H1 (cell line): ENCODE measurements at regions not wholly inside any gene's neighbourhood (a gene's known extent, or its start where the extent isn't known, plus 50 kb on each side); places are given as distances from the start of the nearest gene placed in this dataset.

Experiments used
- CTCF ChIA-PET: fragments of 300-600 bp; sonication (Branson Sonifier 250); formaldehyde crosslinking; loops from one replicate; lab custom pipeline; 2021; ENCODE audit not compliant: partially characterized antibody; lab: Charles Lee
- POLR2A ChIA-PET: fragments of 300-600 bp; sonication (Branson Sonifier 250); formaldehyde crosslinking; loops from one replicate; lab custom pipeline; 2021; ENCODE audit warnings: inconsistent platforms; ENCODE audit not compliant: partially characterized antibody; lab: Charles Lee
- DNase-seq, 2 experiments: peaks; one replicate each; pipeline versions ENCODE4 v3.0.0 to v3.0.0-alpha.2; 2010 to 2022; ENCODE audit warnings: low spot score in 2 of 2, low read depth in 1 of 2, mixed read lengths in 1 of 2
- FAIRE-seq: peaks from 2 replicates; lab custom pipeline; 2011; peaks lifted over from hg19 to GRCh38; lab: Jason Lieb, UNC
- H2AFZ ChIP-seq: 2 replicates; pipeline ENCODE4 v1.8.1; 2012; ENCODE audit warnings: low read length, inconsistent platforms
- H2AK5ac ChIP-seq: 2 replicates; pipeline ENCODE4 v1.6.1; 2013; ENCODE audit warnings: low read depth, low read length
- H2BK120ac ChIP-seq: replicated peaks from 2 replicates; pipeline ENCODE3; 2013; ENCODE audit warnings: low read depth, low read length, inconsistent platforms
- H2BK12ac ChIP-seq: 2 replicates; pipeline ENCODE4 v1.6.1; 2013; ENCODE audit warnings: low read depth, low read length
- H2BK15ac ChIP-seq: 2 replicates; pipeline ENCODE4 v1.6.1; 2013; ENCODE audit warnings: low read length
- H2BK20ac ChIP-seq: 2 replicates; pipeline ENCODE4 v1.6.1; 2013; ENCODE audit warnings: low read length
- H2BK5ac ChIP-seq: 2 replicates; pipeline ENCODE4 v1.6.1; 2013; ENCODE audit warnings: low read depth, low read length
- H3K14ac ChIP-seq: 2 replicates; pipeline ENCODE4 v1.6.1; 2013; ENCODE audit warnings: inconsistent platforms; ENCODE audit not compliant: insufficient read length
- H3K18ac ChIP-seq: 2 replicates; pipeline ENCODE4 v1.6.1; 2013; ENCODE audit warnings: low read length; ENCODE audit errors: extremely low read depth
- H3K23ac ChIP-seq: 2 replicates; pipeline ENCODE4 v1.6.1; 2013; ENCODE audit warnings: inconsistent platforms; ENCODE audit not compliant: insufficient read length
- H3K23me2 ChIP-seq: 2 replicates; pipeline ENCODE4 v1.6.1; 2013; ENCODE audit warnings: low read depth, low read length
- H3K27ac ChIP-seq: 2 replicates; pipeline ENCODE4 v1.6.1; 2011; ENCODE audit warnings: low read depth, low read length, inconsistent platforms
- H3K27me3 ChIP-seq, 4 experiments: replicated peaks in 1 of 4; 1 replicate in 1 of 4; 2 replicates in 3 of 4; pipeline versions ENCODE4 v1.6.1 to v1.8.1; 2011 to 2013; ENCODE audit warnings: low read length in 3 of 4, mild to moderate bottlenecking in 3 of 4, inconsistent platforms in 2 of 4, mixed read lengths in 2 of 4, moderate library complexity in 1 of 4; ENCODE audit not compliant: control insufficient read depth in 3 of 4, insufficient read depth in 3 of 4; ENCODE audit errors: extremely low read depth in 1 of 4
- H3K36me3 ChIP-seq, 4 experiments: 2 replicates each; pipeline versions ENCODE4 v1.6.1 to v1.8.1; 2011 to 2013; ENCODE audit warnings: mild to moderate bottlenecking in 4 of 4, low read length in 3 of 4, moderate library complexity in 2 of 4, control low read depth in 1 of 4, inconsistent platforms in 1 of 4; ENCODE audit not compliant: insufficient read depth in 4 of 4, control insufficient read depth in 2 of 4
- H3K4ac ChIP-seq: replicated peaks from 2 replicates; pipeline ENCODE3; 2013; ENCODE audit warnings: low read length, low read depth, mixed read lengths, inconsistent platforms; ENCODE audit not compliant: insufficient read length
- H3K4me1 ChIP-seq, 4 experiments: replicated peaks in 1 of 4; 1 replicate in 1 of 4; 2 replicates in 3 of 4; pipeline versions ENCODE4 v1.6.1 to v1.8.1; 2011 to 2013; ENCODE audit warnings: low read length in 3 of 4, inconsistent platforms in 2 of 4, mixed read lengths in 1 of 4; ENCODE audit not compliant: insufficient read depth in 4 of 4, control insufficient read depth in 3 of 4
- H3K4me2 ChIP-seq, 2 experiments: 2 replicates each; pipeline versions ENCODE4 v1.6.1 to v1.8.1; 2011 to 2013; ENCODE audit warnings: low read depth in 2 of 2, low read length in 2 of 2, control low read depth in 1 of 2, inconsistent platforms in 1 of 2, mild to moderate bottlenecking in 1 of 2; ENCODE audit not compliant: insufficient read depth in 1 of 2
- H3K4me3 ChIP-seq, 4 experiments: fragments of 200-600, 300-600 bp in 1 of 4; sonication (generic), shearing (Covaris generic), sonication (Bioruptor Twin) in 1 of 4; 2 replicates each; pipeline versions ENCODE4 v1.5.1 to v1.8.1; 2011 to 2016; ENCODE audit warnings: low read length in 4 of 4, low read depth in 3 of 4, control low read depth in 2 of 4, inconsistent platforms in 2 of 4, mild to moderate bottlenecking in 2 of 4, mixed read lengths in 1 of 4, moderate library complexity in 1 of 4; ENCODE audit not compliant: insufficient read depth in 2 of 4; ENCODE audit errors: extremely low read depth in 1 of 4
- H3K56ac ChIP-seq: replicated peaks from 2 replicates; pipeline ENCODE3; 2013; ENCODE audit warnings: low read depth, mild to moderate bottlenecking, mixed read lengths, low read length, inconsistent platforms; ENCODE audit not compliant: insufficient read length
- H3K79me1 ChIP-seq: 2 replicates; pipeline ENCODE4 v1.6.1; 2013; ENCODE audit warnings: low read depth, low read length, control low read depth
- H3K79me2 ChIP-seq, 2 experiments: 2 replicates each; pipeline versions ENCODE4 v1.6.1 to v1.8.1; 2012 to 2013; ENCODE audit warnings: low read length in 2 of 2, mild to moderate bottlenecking in 2 of 2, inconsistent platforms in 1 of 2; ENCODE audit not compliant: insufficient read depth in 2 of 2, control insufficient read depth in 1 of 2
- H3K9ac ChIP-seq, 4 experiments: replicated peaks in 1 of 4; 1 replicate in 1 of 4; 2 replicates in 3 of 4; pipeline versions ENCODE4 v1.6.1 to v1.8.1; 2011 to 2013; ENCODE audit warnings: low read depth in 3 of 4, low read length in 3 of 4, control low read depth in 2 of 4, mild to moderate bottlenecking in 2 of 4, moderate library complexity in 2 of 4, inconsistent platforms in 1 of 4; ENCODE audit errors: extremely low read depth in 1 of 4
- H3K9me3 ChIP-seq, 2 experiments: 2 replicates each; pipeline versions ENCODE4 v1.6.1 to v1.8.1; 2012 to 2013; ENCODE audit warnings: mild to moderate bottlenecking in 2 of 2, moderate library complexity in 2 of 2, control low read depth in 1 of 2, inconsistent platforms in 1 of 2, low read depth in 1 of 2, low read length in 1 of 2, mixed read lengths in 1 of 2; ENCODE audit not compliant: insufficient read depth in 2 of 2
- H4K20me1 ChIP-seq, 2 experiments: replicated peaks in 1 of 2; 2 replicates each; pipeline versions ENCODE3 to v1.8.1; 2011 to 2013; ENCODE audit warnings: inconsistent platforms in 2 of 2, low read length in 2 of 2, mild to moderate bottlenecking in 1 of 2; ENCODE audit not compliant: insufficient read depth in 2 of 2, control insufficient read depth in 1 of 2
- H4K5ac ChIP-seq: 2 replicates; pipeline ENCODE4 v1.6.1; 2013; ENCODE audit warnings: low read length, low read depth, mixed read lengths, inconsistent platforms; ENCODE audit not compliant: insufficient read length
- H4K8ac ChIP-seq: 2 replicates; pipeline ENCODE4 v1.8.0; 2013; ENCODE audit warnings: mild to moderate bottlenecking, moderate library complexity, low read length, inconsistent platforms; ENCODE audit not compliant: insufficient read depth; ENCODE audit errors: extremely low read depth
- H4K91ac ChIP-seq: replicated peaks from 2 replicates; pipeline ENCODE3; 2013; ENCODE audit warnings: low read length, mixed read lengths, inconsistent platforms; ENCODE audit not compliant: insufficient read length
- ASH2L ChIP-seq: fragments of 200-600, 300-600 bp; sonication (generic); IDR thresholded peaks from one replicate; pipeline ENCODE4 v1.7.1; 2017; ENCODE audit warnings: low read length
- ATF2 ChIP-seq: IDR thresholded peaks from 2 replicates; pipeline ENCODE4 v1.6.1; 2012; ENCODE audit warnings: low read length, inconsistent platforms
- ATF3 ChIP-seq: IDR thresholded peaks from 2 replicates; pipeline ENCODE4 v1.6.1; 2011; ENCODE audit warnings: low read depth, mild to moderate bottlenecking, low read length; ENCODE audit not compliant: insufficient read depth
- CEBPB ChIP-seq: IDR thresholded peaks from 2 replicates; pipeline ENCODE4 v1.6.1; 2012; ENCODE audit warnings: low read depth, low read length
- HDAC2 ChIP-seq, 2 experiments: fragments of 300-600 bp in 1 of 2; sonication (generic) in 1 of 2; IDR thresholded peaks; 2 replicates each; pipeline ENCODE4 v1.6.1; 2011 to 2012; ENCODE audit warnings: low read depth in 2 of 2, low read length in 2 of 2, mild to moderate bottlenecking in 2 of 2, moderate library complexity in 2 of 2, borderline replicate concordance in 1 of 2, inconsistent platforms in 1 of 2
- KDM1A ChIP-seq: fragments of 200-600, 300-600 bp; sonication (generic); IDR thresholded peaks from 2 replicates; pipeline ENCODE4 v1.7.1; 2016; ENCODE audit warnings: mild to moderate bottlenecking, low read length, borderline replicate concordance
- NRF1 ChIP-seq: IDR thresholded peaks from 2 replicates; pipeline ENCODE4 v1.6.1; 2011; ENCODE audit warnings: mild to moderate bottlenecking, low read depth, low read length, improper control_type of control experiment
- SRF ChIP-seq: IDR thresholded peaks from 2 replicates; pipeline ENCODE4 v1.6.1; 2011; ENCODE audit warnings: mild to moderate bottlenecking, low read depth, low read length, moderate library complexity
- TAF1 ChIP-seq: IDR thresholded peaks from 2 replicates; pipeline ENCODE4 v1.6.1; 2011; ENCODE audit warnings: mild to moderate bottlenecking, low read depth, low read length
- TAF7 ChIP-seq: optimal IDR thresholded peaks from 2 replicates; pipeline ENCODE3; 2011; ENCODE audit warnings: low read depth, mild to moderate bottlenecking, inconsistent platforms, low read length, moderate library complexity, borderline replicate concordance
- TBP ChIP-seq: IDR thresholded peaks from 2 replicates; pipeline ENCODE4 v1.6.1; 2011; ENCODE audit warnings: low read depth, low read length, improper control_type of control experiment
- TF ChIP-seq, protein P1 (sequence below): IDR thresholded peaks from 2 replicates; pipeline ENCODE4 v1.6.1; 2012; ENCODE audit warnings: inconsistent platforms

GRCh38 chr3:106508331-106508893 is 639.6 kb upstream of the CBLB start:
- no peak overlapping the region for H3K9ac ChIP-seq
- H3K18ac ChIP-seq = no peak overlapping the region
- H3K56ac ChIP-seq = no peak overlapping the region
- H2BK120ac ChIP-seq = no peak overlapping the region
- H4K20me1 ChIP-seq = no peaks in the 10 kb centered on the region
- no peak overlapping the region for H3K4me2 ChIP-seq
- no peak overlapping the region for H3K23ac ChIP-seq
- H3K4me1 ChIP-seq = no peaks in the 10 kb centered on the region
- no peaks in the 10 kb centered on the region for H3K27me3 ChIP-seq
- H3K14ac ChIP-seq = no peak overlapping the region
- no peak overlapping the region for H2BK5ac ChIP-seq
- no peak overlapping the region for H2AFZ ChIP-seq
- H2BK20ac ChIP-seq = no peak overlapping the region
- no peaks in the 10 kb centered on the region for H3K36me3 ChIP-seq
- peaks cover 0 to 4% of the 10 kb centered on the region in 2 experiments; a peak in 1 of 4 replicates for H3K9me3 ChIP-seq
- no peak overlapping the region for H3K4ac ChIP-seq
- ChIA-PET CTCF (no interaction called here), POLR2A (no interaction called here)
- no peak overlapping the region for H2BK12ac ChIP-seq
- H2BK15ac ChIP-seq = no peak overlapping the region
- H4K91ac ChIP-seq = no peak overlapping the region
- DNase-seq = no peak
- H3K4me3 ChIP-seq = no peak overlapping the region
- no peak for FAIRE-seq
- no peak overlapping the region for H3K27ac ChIP-seq
- H3K79me2 ChIP-seq = no peaks in the 10 kb centered on the region
- H3K23me2 ChIP-seq = no peaks in the 10 kb centered on the region
- H2AK5ac ChIP-seq = no peak overlapping the region
- H4K5ac ChIP-seq = no peak overlapping the region
- H4K8ac ChIP-seq = no peak overlapping the region
- H3K79me1 ChIP-seq = no peaks in the 10 kb centered on the region
- TF ChIP-seq SRF (no peak), ASH2L (no peak), KDM1A (no peak), HDAC2 (IDR thresholded peaks at IDR 0.05; ENCODE audit: borderline replicate concordance in 1 of 2, low read depth in 2 of 2, low read length in 2 of 2) (no peak), TBP (no peak), TAF7 (no peak), ATF2 (no peak), NRF1 (no peak), CEBPB (no peak), ATF3 (no peak), TAF1 (no peak)
- TF ChIP-seq, protein P1, sequence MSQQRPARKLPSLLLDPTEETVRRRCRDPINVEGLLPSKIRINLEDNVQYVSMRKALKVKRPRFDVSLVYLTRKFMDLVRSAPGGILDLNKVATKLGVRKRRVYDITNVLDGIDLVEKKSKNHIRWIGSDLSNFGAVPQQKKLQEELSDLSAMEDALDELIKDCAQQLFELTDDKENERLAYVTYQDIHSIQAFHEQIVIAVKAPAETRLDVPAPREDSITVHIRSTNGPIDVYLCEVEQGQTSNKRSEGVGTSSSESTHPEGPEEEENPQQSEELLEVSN = no peak
